Nephron (organoid): ENCODE measurements at regions not wholly inside any gene's neighbourhood (a gene's known extent, or its start where the extent isn't known, plus 50 kb on each side); places are given as distances from the start of the nearest gene placed in this dataset.

Experiments
- H3K27ac Mint-ChIP-seq, 3 experiments: 2 replicates each; pipeline ENCODE4 v1.8.0; 2020; ENCODE audit warnings: mixed read lengths in 3 of 3, mild to moderate bottlenecking in 2 of 3, moderate library complexity in 1 of 3
- H3K27me3 Mint-ChIP-seq: 2 replicates; pipeline ENCODE4 v1.8.0; 2021; ENCODE audit warnings: low read depth, mild to moderate bottlenecking, moderate library complexity, mixed read lengths
- H3K36me3 Mint-ChIP-seq: 2 replicates; pipeline ENCODE4 v1.8.0; 2020; ENCODE audit warnings: low read depth, mixed read lengths
- H3K4me1 Mint-ChIP-seq: 2 replicates; pipeline ENCODE4 v1.8.0; 2020; ENCODE audit warnings: mixed read lengths
- H3K4me3 Mint-ChIP-seq, 3 experiments: 2 replicates each; pipeline ENCODE4 v1.8.0; 2020; ENCODE audit warnings: mild to moderate bottlenecking in 3 of 3, mixed read lengths in 3 of 3, moderate library complexity in 2 of 3
- H3K9me3 Mint-ChIP-seq: 2 replicates; pipeline ENCODE4 v1.8.0; 2020; ENCODE audit warnings: mixed read lengths
- CTCF ChIP-seq, 3 experiments: fragments of 200-600 bp; sonication (generic); IDR thresholded peaks; one replicate each; pipeline ENCODE4 v1.5.0; 2021; ENCODE audit warnings: antibody characterized with exemption in 3 of 3; ENCODE audit not compliant: unreplicated experiment in 3 of 3

- no peak overlapping the region for H3K4me3 Mint-ChIP-seq
- H3K36me3 Mint-ChIP-seq: no peaks in the 10 kb centered on the region
- H3K27me3 Mint-ChIP-seq: no peaks in the 10 kb centered on the region
- no peak for TF ChIP-seq CTCF (IDR thresholded peaks at IDR 0.05; ENCODE audit: unreplicated experiment in 3 of 3)
- peaks cover 34% of the 10 kb centered on the region for H3K4me1 Mint-ChIP-seq
- peak overlapping the region in 1 of 3 experiments; percentile 35 for H3K27ac Mint-ChIP-seq
- no peaks in the 10 kb centered on the region for H3K9me3 Mint-ChIP-seq
Measured at GRCh38 chr6:137739544-137739943, 127.5 kb upstream of the TNFAIP3 start.

GRCh38 chr6:137740091-137740755 is 126.8 kb upstream of the TNFAIP3 start:
- Mint-ChIP-seq H3K4me3 (no peak overlapping the region), H3K9me3 (no peaks in the 10 kb centered on the region), H3K27ac (peak overlapping the region in 1 of 3 experiments; percentile 11), H3K36me3 (no peaks in the 10 kb centered on the region), H3K27me3 (no peaks in the 10 kb centered on the region), H3K4me1 (peaks cover 29% of the 10 kb centered on the region)
- TF ChIP-seq CTCF (IDR thresholded peaks at IDR 0.05; ENCODE audit: unreplicated experiment in 3 of 3): no peak

GRCh38 chr6:137740967-137741761 is 125.9 kb upstream of the TNFAIP3 start:
- Mint-ChIP-seq H3K4me3 (no peak overlapping the region), H3K4me1 (peaks cover 33% of the 10 kb centered on the region), H3K9me3 (no peaks in the 10 kb centered on the region), H3K27me3 (no peaks in the 10 kb centered on the region), H3K36me3 (no peaks in the 10 kb centered on the region), H3K27ac (no peak overlapping the region)
- no peak for TF ChIP-seq CTCF (IDR thresholded peaks at IDR 0.05; ENCODE audit: unreplicated experiment in 3 of 3)

DNA sequence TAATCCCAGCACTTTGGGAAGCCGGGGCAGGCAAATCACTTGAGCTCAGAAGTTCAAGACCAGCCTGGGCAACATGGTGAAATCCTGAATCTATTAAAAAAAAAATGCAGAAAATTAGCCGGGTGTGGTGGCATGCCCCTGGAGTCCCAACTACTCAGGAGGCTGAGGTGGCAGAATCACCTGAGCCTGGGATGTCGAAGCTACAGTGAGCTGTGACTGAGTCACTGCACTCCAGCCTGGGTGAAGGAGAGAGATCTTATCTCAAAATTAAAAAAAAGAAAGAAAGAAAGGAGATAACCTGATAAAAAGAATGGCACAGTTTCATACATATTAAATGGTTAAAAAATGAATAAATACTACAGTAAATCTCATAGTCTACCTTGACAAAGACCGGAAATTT is 123.6 kb upstream of the TNFAIP3 start:
- H3K27me3 Mint-ChIP-seq: no peaks in the 10 kb centered on the region

GRCh38 chr6:137744877-137745276 is 122.2 kb upstream of the TNFAIP3 start:
- no peaks in the 10 kb centered on the region for H3K27me3 Mint-ChIP-seq
- no peak for TF ChIP-seq CTCF (IDR thresholded peaks at IDR 0.05; ENCODE audit: unreplicated experiment in 3 of 3)
- H3K36me3 Mint-ChIP-seq: no peaks in the 10 kb centered on the region
- no peak overlapping the region for H3K27ac Mint-ChIP-seq
- no peak overlapping the region for H3K4me3 Mint-ChIP-seq
- no peaks in the 10 kb centered on the region for H3K9me3 Mint-ChIP-seq
- H3K4me1 Mint-ChIP-seq: peaks cover 19% of the 10 kb centered on the region

More for the DNA sequence above, 123.6 kb upstream of the TNFAIP3 start:
- Mint-ChIP-seq H3K4me1 (peaks cover 20% of the 10 kb centered on the region), H3K4me3 (no peak overlapping the region), H3K9me3 (no peaks in the 10 kb centered on the region), H3K36me3 (no peaks in the 10 kb centered on the region), H3K27ac (no peak overlapping the region)
- no peak for TF ChIP-seq CTCF (IDR thresholded peaks at IDR 0.05; ENCODE audit: unreplicated experiment in 3 of 3)
